NT2/D1 (cell line): ENCODE measurements at regions not wholly inside any gene's neighbourhood (a gene's known extent, or its start where the extent isn't known, plus 50 kb on each side); places are given as distances from the start of the nearest gene placed in this dataset.

Experiments used
- SUZ12 ChIP-seq: IDR thresholded peaks from 2 replicates; pipeline ENCODE4 v1.6.1; 2011; ENCODE audit not compliant: insufficient read length, insufficient read depth; ENCODE audit errors: extremely low read depth
- YY1 ChIP-seq: IDR thresholded peaks from 2 replicates; pipeline ENCODE4 v1.6.1; 2011; ENCODE audit not compliant: insufficient read length, insufficient read depth

DNA sequence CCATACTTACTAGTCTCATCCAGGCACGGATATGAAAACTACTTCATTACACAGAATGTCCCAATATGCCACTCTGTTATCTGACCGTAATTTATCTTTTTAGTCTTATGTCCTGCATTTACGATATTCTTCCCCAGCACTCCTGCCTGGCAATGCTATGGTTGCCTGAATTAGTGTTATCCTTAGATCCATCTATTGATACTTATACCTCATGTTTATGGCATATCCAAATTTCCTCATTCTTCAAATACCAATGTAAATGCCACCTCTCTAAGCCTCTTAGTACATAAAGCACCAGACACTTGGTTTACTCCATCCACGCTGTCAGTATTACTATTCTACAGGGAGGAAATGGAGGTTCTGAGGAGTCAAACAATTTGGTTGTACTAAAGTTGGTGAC, 507.8 kb upstream of the NMUR2 start:
- TF ChIP-seq YY1 (no peak), SUZ12 (no peak)
